Transverse colon (tissue), 4 donors: ENCODE measurements at regions not wholly inside any gene's neighbourhood (a gene's known extent, or its start where the extent isn't known, plus 50 kb on each side); places are given as distances from the start of the nearest gene placed in this dataset.

ENCODE experiments used
- DNase-seq: peaks from one replicate; pipeline ENCODE4 v3.0.0-alpha.2; 2019
- H3K27ac ChIP-seq, 4 donors: fragments of 200-600 bp; sonication (generic); 2 replicates each; pipeline ENCODE4 v1.5.1; 2016 to 2018; ENCODE audit warnings: inconsistent platforms in 4 of 4
- H3K27me3 ChIP-seq: fragments of 200-600 bp; sonication (generic); 2 replicates; pipeline ENCODE4 v1.5.1; 2017; ENCODE audit warnings: inconsistent platforms
- H3K36me3 ChIP-seq, 4 donors: fragments of 200-600 bp; sonication (generic); 2 replicates each; pipeline ENCODE4 v1.5.1; 2017 to 2019; ENCODE audit warnings: inconsistent platforms in 4 of 4
- H3K4me1 ChIP-seq, 4 donors: fragments of 200-600 bp; sonication (generic); 2 replicates each; pipeline ENCODE4 v1.5.1; 2017 to 2020; ENCODE audit warnings: inconsistent platforms in 4 of 4
- H3K4me3 ChIP-seq, 4 donors: fragments of 200-600 bp; sonication (generic); 1 replicate in 1 of 4; 2 replicates in 3 of 4; pipeline versions ENCODE4 v1.5.1 to v1.6.1; 2017 to 2019; ENCODE audit warnings: inconsistent platforms in 4 of 4
- H3K9me3 ChIP-seq, 2 donors: fragments of 200-600 bp; sonication (generic); 2 replicates each; pipeline ENCODE4 v1.5.1; 2017 to 2019; ENCODE audit warnings: inconsistent platforms in 2 of 2
- CTCF ChIP-seq, 5 experiments: fragments of 200-600 bp in 3 of 5; fragments of 450-650 bp in 2 of 5; sonication (generic) in 3 of 5; IDR thresholded peaks; 1 replicate in 2 of 5; 2 replicates in 3 of 5; pipeline ENCODE4 v1.5.1; 2016 to 2017; ENCODE audit warnings: antibody characterized with exemption in 5 of 5, inconsistent platforms in 3 of 5, mild to moderate bottlenecking in 2 of 5, moderate library complexity in 1 of 5
- EP300 ChIP-seq: sonication (generic); formaldehyde crosslinking; IDR thresholded peaks from one replicate; pipeline ENCODE4 v1.6.1; 2017; ENCODE audit warnings: antibody characterized with exemption, low read depth
- POLR2A ChIP-seq: fragments of 450-650 bp; IDR thresholded peaks from one replicate; pipeline ENCODE4 v1.6.1; 2016; ENCODE audit warnings: antibody characterized with exemption, mild to moderate bottlenecking, moderate library complexity
- POLR2AphosphoS5 ChIP-seq, 3 donors: sonication (generic); formaldehyde crosslinking; IDR thresholded peaks; one replicate each; pipeline ENCODE4 v1.6.1; 2016; ENCODE audit warnings: antibody characterized with exemption in 3 of 3
- WGBS, 2 donors: methylation state at CpG; one replicate each; pipeline ENCODE4 v1.1.5; 2018; ENCODE audit warnings: low coverage in 1 of 2; 5-methylcytosine and 5-hydroxymethylcytosine counted together
- in situ Hi-C, 4 donors: fragments of 200-750 bp; cut with MboI; loops; one replicate each; pipeline versions ENCODE4 v1.15.0 to v1.15.1; 2017; ENCODE audit warnings: low sequenced_read_pairs in 3 of 4, low pct_ligation_motif_present in 1 of 4, low pct_unique_long_range_greater_than_20kb in 1 of 4
- intact Hi-C: fragments of 100-400 bp; cut with DNase I; formaldehyde crosslinking; loops from one replicate; pipeline ENCODE4 v1.15.1; 2023; ENCODE audit warnings: low total_unique reads

GRCh38 chr1:242827538-242827937, 303.0 kb upstream of the PLD5 start:
- H3K27me3 ChIP-seq: no peaks in the 10 kb centered on the region
- H3K9me3 ChIP-seq: no peaks in the 10 kb centered on the region
- H3K4me3 ChIP-seq: no peak overlapping the region
- H3K4me1 ChIP-seq: no peaks in the 10 kb centered on the region
- TF ChIP-seq CTCF (IDR thresholded peaks at IDR 0.05): no peak
- TF ChIP-seq EP300: no peak
- no peak for TF ChIP-seq POLR2AphosphoS5 (IDR thresholded peaks at IDR 0.05)
- TF ChIP-seq POLR2A: no peak
- no peaks in the 10 kb centered on the region for H3K36me3 ChIP-seq
- in situ Hi-C loops: no loop called here
- intact Hi-C loops: no loop called here
- no peak for DNase-seq
- no peak overlapping the region for H3K27ac ChIP-seq

- Histone ChIP-seq H3K4me1 (no peaks in the 10 kb centered on the region), H3K9me3 (no peaks in the 10 kb centered on the region), H3K4me3 (no peak overlapping the region), H3K27ac (no peak overlapping the region), H3K36me3 (no peaks in the 10 kb centered on the region), H3K27me3 (no peaks in the 10 kb centered on the region)
- in situ Hi-C loops (no loop called here), intact Hi-C loops (no loop called here)
- TF ChIP-seq POLR2A (no peak), POLR2AphosphoS5 (IDR thresholded peaks at IDR 0.05) (no peak), CTCF (IDR thresholded peaks at IDR 0.05) (no peak), EP300 (no peak)
- 40% methylated on average over 6 of the region's 6 CpGs for WGBS, 2 donors
- DNase-seq: no peak
These were observed 302.3 kb upstream of the PLD5 start for GRCh38 chr1:242826701-242827336.

GRCh38 chr1:242824435-242824834, 299.9 kb upstream of the PLD5 start:
- 64 to 74% methylated on average over 4 of the region's 4 CpGs for WGBS, 2 donors
- no peaks in the 10 kb centered on the region for H3K4me1 ChIP-seq
- H3K27me3 ChIP-seq: no peaks in the 10 kb centered on the region
- H3K4me3 ChIP-seq: no peak overlapping the region
- no peaks in the 10 kb centered on the region for H3K9me3 ChIP-seq
- in situ Hi-C loops (no loop called here), intact Hi-C loops (no loop called here)
- no peak overlapping the region for H3K27ac ChIP-seq
- TF ChIP-seq POLR2A (no peak), CTCF (IDR thresholded peaks at IDR 0.05) (no peak), EP300 (no peak), POLR2AphosphoS5 (IDR thresholded peaks at IDR 0.05) (no peak)
- no peak for DNase-seq
- H3K36me3 ChIP-seq: no peaks in the 10 kb centered on the region

GRCh38 chr1:242813490-242814091, 289.1 kb upstream of the PLD5 start:
- no peak overlapping the region for H3K27ac ChIP-seq
- TF ChIP-seq POLR2A: no peak
- TF ChIP-seq POLR2AphosphoS5 (IDR thresholded peaks at IDR 0.05): no peak
- TF ChIP-seq EP300: no peak
- TF ChIP-seq CTCF (IDR thresholded peaks at IDR 0.05): no peak
- H3K4me3 ChIP-seq: no peak overlapping the region
- no peaks in the 10 kb centered on the region for H3K9me3 ChIP-seq
- in situ Hi-C loops (no loop called here), intact Hi-C loops (no loop called here)
- 62 to 79% methylated on average over 5 of the region's 5 CpGs for WGBS, 2 donors
- DNase-seq: no peak
- H3K27me3 ChIP-seq: no peaks in the 10 kb centered on the region
- H3K36me3 ChIP-seq: no peaks in the 10 kb centered on the region
- no peaks in the 10 kb centered on the region for H3K4me1 ChIP-seq
